ENCODE measurements at regions not wholly inside any gene's neighbourhood (a gene's known extent, or its start where the extent isn't known, plus 50 kb on each side); places are given as distances from the start of the nearest gene placed in this dataset.

- no peak for TF ChIP-seq CTCF (conservative IDR thresholded peaks at IDR 0.05; ENCODE audit: low read depth, low read length)
- no peak for TF ChIP-seq EZH2 (IDR thresholded peaks at IDR 0.05; ENCODE audit: low read length, unreplicated experiment)
- no peak for TF ChIP-seq EZH2phosphoT487 (IDR thresholded peaks at IDR 0.05; ENCODE audit: borderline replicate concordance, low read length)
Measured at GRCh38 chr12:18992336-18992735, 137.2 kb upstream of the PLEKHA5 start.

Data from PC-3 (cell line).